Bone marrow (tissue), 2 donors: ENCODE measurements at regions not wholly inside any gene's neighbourhood (a gene's known extent, or its start where the extent isn't known, plus 50 kb on each side); places are given as distances from the start of the nearest gene placed in this dataset.

ENCODE experiments used
- DNase-seq, 2 donors: peaks; one replicate each; lab custom pipeline; 2025; lab: John Stamatoyannopoulos, UW

DNA sequence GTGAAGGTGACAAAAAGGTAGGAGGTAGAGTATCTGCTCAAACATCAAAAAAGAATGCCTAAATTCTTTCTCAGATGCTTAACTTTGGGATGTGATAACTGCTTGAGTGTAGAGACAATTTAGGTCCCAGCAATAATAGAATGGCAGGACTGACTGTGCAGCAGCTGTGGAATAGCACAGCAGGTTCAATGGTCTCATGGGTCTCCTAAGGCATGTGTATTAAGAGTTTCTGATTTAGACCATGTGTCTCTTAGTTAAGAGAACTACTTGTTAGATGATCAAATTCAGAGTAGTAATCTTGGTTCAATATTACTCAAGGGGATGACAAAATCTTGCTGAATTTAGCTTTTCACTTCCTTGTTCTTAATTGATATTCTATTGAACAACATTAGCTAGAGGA is 72.0 kb downstream of the ALX1 start:
- DNase-seq: no peak

- no peak for DNase-seq
These were observed 76.8 kb downstream of the ALX1 start for GRCh38 chr12:85356596-85357385.

GRCh38 chr12:85357609-85358008 is 77.6 kb downstream of the ALX1 start:
- DNase-seq: no peak

- no peak for DNase-seq
These were observed 78.7 kb downstream of the ALX1 start for GRCh38 chr12:85358715-85359114.

DNA sequence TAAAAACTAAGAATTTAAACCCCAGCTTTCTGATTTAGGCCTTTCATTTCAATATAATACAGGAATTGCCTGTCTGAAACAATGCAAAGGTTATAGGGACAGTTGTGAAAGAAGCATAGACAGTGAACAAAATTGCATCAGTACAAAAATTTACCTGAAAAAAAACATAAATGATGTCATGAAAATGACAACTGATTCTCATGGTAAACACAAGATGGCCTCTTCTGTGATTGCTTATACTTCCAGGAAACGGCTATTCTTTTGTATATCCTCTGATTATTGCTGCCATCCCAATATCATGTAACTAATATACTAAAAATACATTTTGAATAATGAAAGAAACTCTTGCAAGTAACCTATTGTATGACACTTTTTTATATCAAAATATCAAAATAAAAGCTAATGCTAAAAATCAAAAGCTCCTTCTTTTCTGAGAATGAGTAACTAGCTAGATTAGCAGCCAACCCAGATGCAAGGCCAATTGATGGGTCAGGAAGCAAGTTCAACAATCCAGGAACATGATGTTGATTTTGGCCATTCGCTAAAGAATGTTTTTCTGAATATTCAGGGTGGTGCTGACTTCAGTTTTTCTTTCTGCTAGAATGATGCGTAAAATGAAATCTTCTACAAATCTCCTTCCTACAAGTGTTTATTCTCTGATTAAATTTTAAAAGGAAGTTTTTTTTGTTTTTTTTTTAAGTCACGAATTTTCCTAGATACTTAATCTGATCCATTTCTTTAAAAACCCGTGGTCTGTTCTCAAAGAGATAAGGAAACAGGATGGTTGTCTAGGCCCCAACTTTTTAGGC is 83.6 kb downstream of the ALX1 start:
- no peak for DNase-seq

- no peak for DNase-seq
These were observed 87.9 kb downstream of the ALX1 start for GRCh38 chr12:85367936-85368335.

DNA sequence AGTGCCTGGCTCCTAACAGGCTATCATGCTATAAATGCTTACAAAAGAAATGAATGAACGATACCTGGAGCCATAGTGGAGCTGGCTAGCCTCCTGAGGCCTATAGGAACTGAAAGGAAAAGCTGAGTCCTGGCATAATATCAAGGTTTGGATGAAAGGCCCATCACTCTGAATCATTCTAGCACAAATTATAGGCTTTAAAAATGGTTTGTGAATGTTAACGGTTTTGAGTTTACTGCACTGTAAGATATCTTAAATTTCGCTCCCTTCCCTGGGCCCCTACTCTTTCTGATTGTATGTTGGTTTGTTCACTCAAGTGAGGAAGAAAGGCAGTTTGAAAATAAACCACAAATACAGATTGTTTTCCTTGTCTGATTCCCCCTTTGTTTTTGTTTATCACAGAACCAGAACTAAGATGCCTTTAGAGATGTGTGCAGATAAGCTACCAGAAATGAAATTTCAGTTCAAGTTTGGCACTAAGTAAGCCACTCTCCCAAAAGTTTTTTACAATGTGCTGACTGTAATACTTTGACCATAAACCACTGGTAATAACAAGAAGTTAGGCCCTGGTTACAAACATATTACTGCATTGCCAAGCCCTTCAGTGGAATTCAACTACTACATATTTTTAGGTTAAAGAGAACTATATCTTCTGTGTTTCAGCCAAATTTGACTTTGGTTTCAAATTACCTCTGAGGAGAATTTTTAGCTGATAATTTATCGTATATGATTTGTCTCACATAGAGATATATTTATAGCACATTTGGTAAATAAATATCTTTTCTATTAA is 89.5 kb downstream of the ALX1 start:
- DNase-seq: no peak

- DNase-seq: no peak
These were observed 93.0 kb downstream of the ALX1 start for GRCh38 chr12:85373045-85373444.

DNA sequence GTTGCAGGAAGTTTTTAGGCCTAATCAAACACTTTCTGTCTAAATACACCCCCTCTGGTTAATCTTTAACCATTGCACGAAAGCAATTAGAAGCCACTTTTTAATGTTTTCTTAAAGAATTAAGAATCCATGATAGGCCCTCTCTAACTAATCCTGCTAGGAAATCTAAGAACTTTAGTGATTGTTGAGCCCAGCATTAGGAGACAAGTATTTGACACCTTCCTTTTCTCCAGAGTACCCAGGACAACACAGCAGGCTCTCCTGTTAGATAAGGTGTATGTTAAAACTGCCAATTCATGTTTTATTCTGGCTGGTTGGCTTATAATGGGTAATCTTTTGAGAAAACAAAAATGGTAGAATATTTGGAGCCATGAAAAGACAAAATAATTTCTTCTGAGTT is 95.0 kb downstream of the ALX1 start:
- DNase-seq: no peak

GRCh38 chr12:85385406-85385805 is 105.4 kb downstream of the ALX1 start:
- no peak for DNase-seq

GRCh38 chr12:85390266-85390665 is 110.2 kb downstream of the ALX1 start:
- DNase-seq: no peak

DNA sequence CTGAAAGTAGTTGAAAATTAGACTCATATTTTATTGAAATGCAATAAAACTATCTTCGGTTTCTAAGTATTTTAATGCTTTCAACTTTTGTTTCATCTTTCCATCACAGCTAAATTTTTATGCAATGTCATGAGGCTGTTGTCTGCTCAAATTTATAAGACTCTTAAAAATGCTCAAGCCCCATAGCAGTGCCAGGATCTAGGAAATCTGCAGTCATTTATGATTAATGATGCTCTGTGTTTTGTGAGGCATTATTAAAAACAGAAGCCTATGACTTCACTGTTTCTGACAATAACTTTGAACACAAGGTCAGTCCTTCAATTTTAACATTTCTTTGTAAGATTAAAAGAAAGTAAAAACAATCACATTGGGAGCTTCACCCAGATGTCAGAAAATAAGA is 112.5 kb downstream of the ALX1 start:
- no peak for DNase-seq

GRCh38 chr12:85393606-85394005 is 113.6 kb downstream of the ALX1 start:
- DNase-seq: no peak

DNA sequence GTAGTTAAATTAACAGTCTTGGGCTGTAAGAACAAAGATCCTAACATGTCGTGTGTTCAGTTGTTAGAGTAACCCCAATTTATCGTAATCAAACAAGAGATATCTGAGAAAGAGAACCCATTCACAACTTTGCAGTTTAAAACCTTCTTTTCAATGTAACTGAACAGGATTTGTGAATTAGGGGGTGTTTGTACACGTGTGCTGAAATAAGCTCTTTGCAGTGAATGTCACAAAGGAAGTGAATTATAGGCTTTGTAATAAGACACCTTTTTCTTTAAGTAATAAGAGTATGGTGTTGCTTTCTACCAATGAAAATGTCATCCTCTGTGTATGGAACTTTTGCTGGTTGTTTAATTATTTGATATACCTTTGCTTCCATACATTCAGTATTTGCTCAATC is 114.0 kb downstream of the ALX1 start:
- no peak for DNase-seq

- DNase-seq: no peak
These were observed 114.8 kb downstream of the ALX1 start for GRCh38 chr12:85394809-85395208.

GRCh38 chr12:85405262-85405661 is 125.2 kb downstream of the ALX1 start:
- no peak for DNase-seq

- no peak for DNase-seq
These were observed 125.9 kb downstream of the ALX1 start for GRCh38 chr12:85405781-85406522.

DNA sequence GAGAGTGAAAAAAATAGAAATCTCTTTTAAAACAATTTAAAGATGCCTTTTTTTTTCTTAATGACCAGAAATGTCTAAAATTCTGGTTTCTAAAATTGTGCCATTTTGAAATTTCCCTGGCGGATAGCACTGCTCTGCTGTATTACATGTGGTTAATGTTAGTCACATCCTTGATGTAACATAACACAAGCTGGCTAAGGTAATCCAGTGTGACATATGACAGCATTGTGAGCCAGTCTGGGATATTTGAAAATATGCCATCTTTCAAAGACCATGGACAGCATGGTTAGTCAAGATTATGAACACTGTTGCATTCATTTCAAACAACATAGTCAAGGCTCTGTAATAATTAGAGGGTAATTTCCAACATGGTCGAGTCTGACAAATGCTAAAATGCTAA is 133.2 kb downstream of the ALX1 start:
- no peak for DNase-seq

GRCh38 chr12:85422762-85423161 is 142.7 kb downstream of the ALX1 start:
- no peak for DNase-seq

GRCh38 chr12:85423947-85424346 is 143.9 kb downstream of the ALX1 start:
- no peak for DNase-seq

DNA sequence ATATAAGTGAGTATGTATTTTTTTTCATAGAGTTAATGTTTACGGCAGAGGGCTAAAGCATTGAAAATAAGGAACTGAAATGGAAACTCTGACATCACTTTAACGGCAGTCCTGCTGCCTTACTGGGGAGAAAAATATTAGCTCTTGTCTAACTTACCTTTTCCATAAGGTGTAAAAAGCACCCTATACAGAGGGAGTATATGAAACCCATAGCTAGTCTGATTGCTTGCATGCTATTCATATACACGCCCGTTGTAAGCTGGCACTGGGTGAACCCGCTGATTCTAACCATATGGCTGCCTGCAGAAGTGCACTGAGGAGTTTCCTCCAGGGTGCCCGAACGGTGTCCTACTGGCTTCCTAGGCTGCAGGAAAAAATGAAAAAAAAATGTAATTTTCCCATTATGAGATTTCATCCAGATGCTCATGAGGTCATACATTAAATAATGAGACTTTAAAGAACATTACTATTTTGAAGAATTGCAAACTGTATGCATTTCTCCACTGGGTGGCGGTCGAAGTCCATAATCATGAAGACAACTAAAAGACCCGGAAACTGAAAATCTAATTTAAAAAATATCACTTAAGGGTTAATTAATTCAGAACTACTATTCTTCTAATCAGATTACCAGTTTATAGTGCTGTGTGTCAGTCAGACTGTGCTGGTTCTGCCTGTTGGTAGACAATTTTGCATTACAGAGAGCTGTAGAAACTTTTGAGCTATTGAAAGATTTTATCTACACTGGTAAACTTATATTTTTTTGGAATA is 144.7 kb downstream of the ALX1 start:
- peak in 1 of 2 donors; percentile 38 for DNase-seq
